WTC11 (cell line): ENCODE measurements at regions not wholly inside any gene's neighbourhood (a gene's known extent, or its start where the extent isn't known, plus 50 kb on each side); places are given as distances from the start of the nearest gene placed in this dataset.

Experiments
- CREB1 ChIP-seq: sonication (generic); formaldehyde crosslinking; IDR thresholded peaks from 2 replicates; pipeline ENCODE4 v1.8.0; 2023; ENCODE audit warnings: mild to moderate bottlenecking, missing genetic modification reagents
- ESRRA ChIP-seq: sonication (generic); formaldehyde crosslinking; IDR thresholded peaks from 2 replicates; pipeline ENCODE4 v1.8.1; 2022; ENCODE audit warnings: mild to moderate bottlenecking, missing genetic modification reagents, borderline replicate concordance
- IRF2 ChIP-seq: sonication (generic); formaldehyde crosslinking; IDR thresholded peaks from 2 replicates; pipeline ENCODE4 v1.8.0; 2022; ENCODE audit warnings: low read depth, missing genetic modification reagents, borderline replicate concordance
- JUN ChIP-seq: sonication (generic); formaldehyde crosslinking; IDR thresholded peaks from 2 replicates; pipeline ENCODE4 v1.8.0; 2023; ENCODE audit warnings: mild to moderate bottlenecking, missing genetic modification reagents
- NFE2L1 ChIP-seq: sonication (generic); formaldehyde crosslinking; IDR thresholded peaks from 2 replicates; pipeline ENCODE4 v1.8.1; 2023; ENCODE audit warnings: missing genetic modification reagents
- NFYB ChIP-seq: sonication (generic); formaldehyde crosslinking; conservative IDR thresholded peaks from 2 replicates; pipeline ENCODE4 v1.8.0; 2022; ENCODE audit warnings: low read depth, missing genetic modification reagents
- SP1 ChIP-seq: sonication (generic); formaldehyde crosslinking; conservative IDR thresholded peaks from 2 replicates; pipeline ENCODE4 v1.8.1; 2022; ENCODE audit warnings: missing genetic modification reagents
- TF ChIP-seq, protein P1 (sequence below): fragments of 200-600 bp; IDR thresholded peaks from 2 replicates; pipeline ENCODE4 v1.8.0; 2022; ENCODE audit warnings: antibody characterized with exemption
- TF ChIP-seq, protein P2 (sequence below): sonication (generic); formaldehyde crosslinking; IDR thresholded peaks from 2 replicates; pipeline ENCODE4 v1.8.1; 2023; ENCODE audit warnings: mild to moderate bottlenecking, moderate library complexity, missing genetic modification reagents

DNA sequence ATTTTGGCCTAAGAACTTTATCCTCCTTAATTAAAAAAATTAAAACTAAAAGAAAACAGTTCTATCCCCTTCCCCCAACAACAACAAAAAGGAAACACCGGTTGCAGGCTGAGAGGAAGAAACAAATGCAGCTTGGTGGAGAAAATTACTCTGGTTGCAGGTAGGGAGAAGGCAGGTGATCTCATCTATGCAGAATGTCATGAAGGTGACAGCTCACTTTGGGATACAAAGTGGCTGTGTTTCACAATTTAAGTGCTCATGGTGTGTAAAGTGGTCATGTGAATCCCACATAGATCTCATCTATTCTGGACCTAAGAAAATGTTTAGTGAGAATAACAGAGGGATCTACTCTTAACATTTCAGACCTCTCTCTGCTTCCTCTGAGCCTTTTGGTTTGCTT lies 219.7 kb upstream of the PKP2 start:
- TF ChIP-seq JUN, result no peak
- TF ChIP-seq, protein P1, sequence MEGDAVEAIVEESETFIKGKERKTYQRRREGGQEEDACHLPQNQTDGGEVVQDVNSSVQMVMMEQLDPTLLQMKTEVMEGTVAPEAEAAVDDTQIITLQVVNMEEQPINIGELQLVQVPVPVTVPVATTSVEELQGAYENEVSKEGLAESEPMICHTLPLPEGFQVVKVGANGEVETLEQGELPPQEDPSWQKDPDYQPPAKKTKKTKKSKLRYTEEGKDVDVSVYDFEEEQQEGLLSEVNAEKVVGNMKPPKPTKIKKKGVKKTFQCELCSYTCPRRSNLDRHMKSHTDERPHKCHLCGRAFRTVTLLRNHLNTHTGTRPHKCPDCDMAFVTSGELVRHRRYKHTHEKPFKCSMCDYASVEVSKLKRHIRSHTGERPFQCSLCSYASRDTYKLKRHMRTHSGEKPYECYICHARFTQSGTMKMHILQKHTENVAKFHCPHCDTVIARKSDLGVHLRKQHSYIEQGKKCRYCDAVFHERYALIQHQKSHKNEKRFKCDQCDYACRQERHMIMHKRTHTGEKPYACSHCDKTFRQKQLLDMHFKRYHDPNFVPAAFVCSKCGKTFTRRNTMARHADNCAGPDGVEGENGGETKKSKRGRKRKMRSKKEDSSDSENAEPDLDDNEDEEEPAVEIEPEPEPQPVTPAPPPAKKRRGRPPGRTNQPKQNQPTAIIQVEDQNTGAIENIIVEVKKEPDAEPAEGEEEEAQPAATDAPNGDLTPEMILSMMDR, result no peak
- TF ChIP-seq NFE2L1, result no peak
- TF ChIP-seq IRF2 (CRISPR knock-in tag), result no peak
- TF ChIP-seq ESRRA (CRISPR knock-in tag), result no peak
- no peak for TF ChIP-seq SP1 (CRISPR knock-in tag)
- TF ChIP-seq NFYB, result no peak
- no peak for TF ChIP-seq CREB1
- TF ChIP-seq, protein P2, sequence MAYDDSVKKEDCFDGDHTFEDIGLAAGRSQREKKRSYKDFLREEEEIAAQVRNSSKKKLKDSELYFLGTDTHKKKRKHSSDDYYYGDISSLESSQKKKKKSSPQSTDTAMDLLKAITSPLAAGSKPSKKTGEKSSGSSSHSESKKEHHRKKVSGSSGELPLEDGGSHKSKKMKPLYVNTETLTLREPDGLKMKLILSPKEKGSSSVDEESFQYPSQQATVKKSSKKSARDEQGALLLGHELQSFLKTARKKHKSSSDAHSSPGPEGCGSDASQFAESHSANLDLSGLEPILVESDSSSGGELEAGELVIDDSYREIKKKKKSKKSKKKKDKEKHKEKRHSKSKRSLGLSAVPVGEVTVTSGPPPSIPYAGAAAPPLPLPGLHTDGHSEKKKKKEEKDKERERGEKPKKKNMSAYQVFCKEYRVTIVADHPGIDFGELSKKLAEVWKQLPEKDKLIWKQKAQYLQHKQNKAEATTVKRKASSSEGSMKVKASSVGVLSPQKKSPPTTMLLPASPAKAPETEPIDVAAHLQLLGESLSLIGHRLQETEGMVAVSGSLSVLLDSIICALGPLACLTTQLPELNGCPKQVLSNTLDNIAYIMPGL (CRISPR knock-in tag), result no peak
